Osteoblast (primary cell): ENCODE measurements at regions not wholly inside any gene's neighbourhood (a gene's known extent, or its start where the extent isn't known, plus 50 kb on each side); places are given as distances from the start of the nearest gene placed in this dataset.

Experiments
- DNase-seq: peaks from one replicate; pipeline ENCODE4 v3.0.0; 2011; ENCODE audit warnings: low spot score, mixed read lengths; ENCODE audit not compliant: insufficient read length; ENCODE audit errors: missing footprints
- H2AFZ ChIP-seq: 2 replicates; pipeline ENCODE4 v1.6.0; 2011; ENCODE audit warnings: mild to moderate bottlenecking, low read length
- H3K27ac ChIP-seq: 2 replicates; pipeline ENCODE4 v1.5.1; 2011; ENCODE audit warnings: mild to moderate bottlenecking, low read depth, low read length, moderate library complexity
- H3K27me3 ChIP-seq: 2 replicates; pipeline ENCODE4 v1.6.0; 2012; ENCODE audit warnings: mild to moderate bottlenecking, control low read depth, inconsistent platforms, low read length, moderate library complexity; ENCODE audit not compliant: insufficient read depth
- H3K36me3 ChIP-seq: 2 replicates; pipeline ENCODE4 v1.5.1; 2011; ENCODE audit warnings: mild to moderate bottlenecking, low read length, control low read depth, moderate library complexity; ENCODE audit not compliant: insufficient read depth
- H3K4me1 ChIP-seq: 2 replicates; pipeline ENCODE4 v1.5.1; 2011; ENCODE audit warnings: mild to moderate bottlenecking, low read length, control low read depth, moderate library complexity; ENCODE audit not compliant: insufficient read depth
- H3K4me2 ChIP-seq: 2 replicates; pipeline ENCODE4 v1.6.0; 2011; ENCODE audit warnings: mild to moderate bottlenecking, low read length; ENCODE audit not compliant: insufficient read depth
- H3K4me3 ChIP-seq: fragments of 200-600 bp; sonication (generic); 3 replicates; pipeline ENCODE4 v1.5.1; 2012; ENCODE audit warnings: mild to moderate bottlenecking, low read length, inconsistent platforms; ENCODE audit not compliant: insufficient read depth
- H3K79me2 ChIP-seq: 2 replicates; pipeline ENCODE4 v1.6.0; 2012; ENCODE audit warnings: mild to moderate bottlenecking, low read length, control low read depth, inconsistent platforms; ENCODE audit not compliant: insufficient read depth
- H3K9me3 ChIP-seq: 2 replicates; pipeline ENCODE4 v1.5.1; 2011; ENCODE audit warnings: low read depth, low read length, control low read depth
- H4K20me1 ChIP-seq: 2 replicates; pipeline ENCODE4 v1.6.0; 2012; ENCODE audit warnings: mild to moderate bottlenecking, low read length, control low read depth; ENCODE audit not compliant: insufficient read depth
- CTCF ChIP-seq: IDR thresholded peaks from 2 replicates; pipeline ENCODE4 v1.5.1; 2011; ENCODE audit warnings: mild to moderate bottlenecking, low read depth, low read length, moderate library complexity; ENCODE audit errors: extremely low read depth

- no peak for DNase-seq
- Histone ChIP-seq H3K79me2 (no peaks in the 10 kb centered on the region), H3K27ac (no peak overlapping the region), H3K4me2 (no peak overlapping the region), H3K9me3 (no peaks in the 10 kb centered on the region), H2AFZ (no peak overlapping the region), H4K20me1 (no peaks in the 10 kb centered on the region), H3K4me1 (no peaks in the 10 kb centered on the region), H3K27me3 (no peaks in the 10 kb centered on the region), H3K4me3 (no peak overlapping the region), H3K36me3 (no peaks in the 10 kb centered on the region)
- TF ChIP-seq CTCF = no peak
Observed at GRCh38 chr12:16088421-16088820, 177.3 kb downstream of the DERA start.
